ENCODE measurements at regions not wholly inside any gene's neighbourhood (a gene's known extent, or its start where the extent isn't known, plus 50 kb on each side); places are given as distances from the start of the nearest gene placed in this dataset.

- intact Hi-C loops (cut with micrococcal nuclease) = no loop called here
- no peak overlapping the region for H3K4me2 ChIP-seq (replicated peaks; ENCODE audit: low read depth, low read length, poor library complexity, severe bottlenecking)
- no peak for DNase-seq
- H3K79me2 ChIP-seq (ENCODE audit: control insufficient read depth, insufficient read depth, low read length) = no peaks in the 10 kb centered on the region
- POLR2A ChIA-PET = no interaction called here
- TF ChIP-seq EZH2 (IDR thresholded peaks at IDR 0.05; ENCODE audit: borderline replicate concordance, insufficient read depth, low read depth, low read length, poor library complexity, severe bottlenecking) (no peak), CTCF (IDR thresholded peaks at IDR 0.05) (no peak)
- no peak overlapping the region for H3K4me3 Mint-ChIP-seq
- no peaks in the 10 kb centered on the region for H3K4me1 ChIP-seq (ENCODE audit: control insufficient read depth in 2 of 2, insufficient read depth in 2 of 2, low read length in 2 of 2)
- no peak for ATAC-seq (ENCODE audit: low read depth)
- H3K27ac Mint-ChIP-seq = no peak overlapping the region
- H2AFZ ChIP-seq (ENCODE audit: insufficient read depth, low read depth, low read length, poor library complexity, severe bottlenecking) = no peak overlapping the region
- H3K9me3 ChIP-seq (ENCODE audit: control extremely low read depth in 1 of 3, control insufficient read depth in 2 of 3, insufficient read depth in 1 of 3, low read length in 2 of 3) = no peaks in the 10 kb centered on the region
- H3K4me3 ChIP-seq (ENCODE audit: control extremely low read depth in 1 of 5, extremely low read depth in 1 of 5, insufficient read depth in 1 of 5, low read depth in 2 of 5, low read length in 4 of 5) = no peak overlapping the region
- H3K36me3 ChIP-seq (replicated peaks in 1 of 2; ENCODE audit: control extremely low read depth in 1 of 2, control insufficient read depth in 1 of 2, extremely low read depth in 1 of 2, insufficient read depth in 2 of 2, low read length in 1 of 2) = no peaks in the 10 kb centered on the region
- no peaks in the 10 kb centered on the region for H3K4me1 Mint-ChIP-seq
- no peaks in the 10 kb centered on the region for H3K9me3 Mint-ChIP-seq (ENCODE audit: insufficient read depth)
- no peak overlapping the region for H3K27ac ChIP-seq (ENCODE audit: low read length in 2 of 2)
- no peaks in the 10 kb centered on the region for H3K27me3 ChIP-seq (replicated peaks in 1 of 4; ENCODE audit: control extremely low read depth in 1 of 4, control insufficient read depth in 3 of 4, insufficient read depth in 4 of 4, low read length in 3 of 4)
- H3K27me3 Mint-ChIP-seq = no peaks in the 10 kb centered on the region
- H4K20me1 ChIP-seq (ENCODE audit: control insufficient read depth, insufficient read depth, low read length, poor library complexity, severe bottlenecking) = no peaks in the 10 kb centered on the region
- WGBS (ENCODE audit: insufficient coverage) = no CpG with 5 or more reads among the region's 2 CpGs
- CTCF ChIA-PET = no interaction called here
- H3K9ac ChIP-seq (ENCODE audit: low read length) = no peak overlapping the region
These were observed 185.3 kb upstream of the EDNRB start for GRCh38 chr13:78103936-78104335.

- Mint-ChIP-seq H3K27me3 (no peaks in the 10 kb centered on the region), H3K4me1 (no peaks in the 10 kb centered on the region), H3K9me3 (ENCODE audit: insufficient read depth) (no peaks in the 10 kb centered on the region), H3K27ac (no peak overlapping the region), H3K4me3 (no peak overlapping the region)
- POLR2A ChIA-PET = no interaction called here
- no peak for DNase-seq
- Histone ChIP-seq H3K9ac (ENCODE audit: low read length) (no peak overlapping the region), H3K9me3 (ENCODE audit: control extremely low read depth in 1 of 3, control insufficient read depth in 2 of 3, insufficient read depth in 1 of 3, low read length in 2 of 3) (no peaks in the 10 kb centered on the region), H3K36me3 (replicated peaks in 1 of 2; ENCODE audit: control extremely low read depth in 1 of 2, control insufficient read depth in 1 of 2, extremely low read depth in 1 of 2, insufficient read depth in 2 of 2, low read length in 1 of 2) (no peaks in the 10 kb centered on the region), H3K27ac (ENCODE audit: low read length in 2 of 2) (no peak overlapping the region), H2AFZ (ENCODE audit: insufficient read depth, low read depth, low read length, poor library complexity, severe bottlenecking) (no peak overlapping the region), H3K4me2 (replicated peaks; ENCODE audit: low read depth, low read length, poor library complexity, severe bottlenecking) (no peak overlapping the region), H3K4me1 (ENCODE audit: control insufficient read depth in 2 of 2, insufficient read depth in 2 of 2, low read length in 2 of 2) (no peaks in the 10 kb centered on the region), H3K79me2 (ENCODE audit: control insufficient read depth, insufficient read depth, low read length) (no peaks in the 10 kb centered on the region), H3K27me3 (replicated peaks in 1 of 4; ENCODE audit: control extremely low read depth in 1 of 4, control insufficient read depth in 3 of 4, insufficient read depth in 4 of 4, low read length in 3 of 4) (no peaks in the 10 kb centered on the region), H3K4me3 (ENCODE audit: control extremely low read depth in 1 of 5, extremely low read depth in 1 of 5, insufficient read depth in 1 of 5, low read depth in 2 of 5, low read length in 4 of 5) (no peak overlapping the region), H4K20me1 (ENCODE audit: control insufficient read depth, insufficient read depth, low read length, poor library complexity, severe bottlenecking) (no peaks in the 10 kb centered on the region)
- ATAC-seq (ENCODE audit: low read depth) = no peak
- CTCF ChIA-PET = no interaction called here
- no CpG with 5 or more reads among the region's 2 CpGs for WGBS (ENCODE audit: insufficient coverage)
- no peak for TF ChIP-seq EZH2 (IDR thresholded peaks at IDR 0.05; ENCODE audit: borderline replicate concordance, insufficient read depth, low read depth, low read length, poor library complexity, severe bottlenecking)
- no peak for TF ChIP-seq CTCF (IDR thresholded peaks at IDR 0.05)
- intact Hi-C loops (cut with micrococcal nuclease) = no loop called here
These were observed 184.1 kb upstream of the EDNRB start for GRCh38 chr13:78102741-78103140.

All from B cell (primary cell).